ENCODE measurements at regions not wholly inside any gene's neighbourhood (a gene's known extent, or its start where the extent isn't known, plus 50 kb on each side); places are given as distances from the start of the nearest gene placed in this dataset.

DNA sequence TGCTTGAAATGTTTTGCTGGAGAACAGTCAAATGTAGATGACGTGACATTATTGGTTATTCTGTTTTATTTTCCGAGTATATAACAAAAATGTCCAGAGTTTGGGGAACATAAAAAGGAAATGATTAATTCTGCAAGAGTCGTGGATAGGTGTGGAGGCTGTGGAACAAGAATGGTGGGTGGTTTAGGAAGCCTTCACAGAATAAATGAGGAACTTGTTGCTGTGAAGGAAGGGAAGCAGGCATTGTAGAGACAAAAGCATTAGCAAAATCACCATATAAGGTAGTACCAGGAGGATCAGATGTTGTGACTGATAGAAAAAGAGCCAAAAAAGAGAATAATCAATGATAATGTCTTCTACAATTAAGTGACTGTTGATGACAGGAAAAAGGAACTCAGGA, 66.2 kb upstream of the CNTLN start:
- no peaks in the 10 kb centered on the region for H4K20me1 ChIP-seq (ENCODE audit: insufficient read depth, low read length)
- H3K27ac ChIP-seq (ENCODE audit: insufficient read depth, low read length): no peak overlapping the region
- WGBS, 2 experiments (ENCODE audit: extremely low coverage in 2 of 2, insufficient read length in 1 of 2): 83% methylated on average over 1 of the region's 3 CpGs; no CpG with 5 or more reads in 1 of the 2 experiments
- H2BK5ac ChIP-seq (ENCODE audit: low read depth, low read length, poor library complexity, severe bottlenecking): no peak overlapping the region
- TF ChIP-seq NFE2L2 (IDR thresholded peaks at IDR 0.05; ENCODE audit: low read depth, low read length) (no peak), USF2 (IDR thresholded peaks at IDR 0.05; ENCODE audit: low read depth, low read length) (no peak), SMC3 (IDR thresholded peaks at IDR 0.05; ENCODE audit: low read depth, low read length) (no peak), MXI1 (IDR thresholded peaks at IDR 0.05; ENCODE audit: borderline replicate concordance, low read depth, low read length) (no peak), BHLHE40 (IDR thresholded peaks at IDR 0.05; ENCODE audit: low read depth, low read length) (no peak), MAFK (IDR thresholded peaks at IDR 0.05; ENCODE audit: low read depth, low read length) (no peak), RCOR1 (IDR thresholded peaks at IDR 0.05; ENCODE audit: insufficient replicate concordance, low read length) (no peak), RAD21 (IDR thresholded peaks at IDR 0.05; ENCODE audit: low read length) (no peak), POLR2A (IDR thresholded peaks at IDR 0.05; ENCODE audit: low read depth, low read length) (no peak), MAZ (IDR thresholded peaks at IDR 0.05; ENCODE audit: borderline replicate concordance, low read depth, low read length) (no peak), CEBPB (IDR thresholded peaks at IDR 0.05; ENCODE audit: low read depth, low read length) (no peak), RFX5 (IDR thresholded peaks at IDR 0.05; ENCODE audit: low read depth, low read length) (no peak), CHD1 (IDR thresholded peaks at IDR 0.05; ENCODE audit: low read depth, low read length) (no peak), FOS (IDR thresholded peaks at IDR 0.05; ENCODE audit: low read depth, low read length) (no peak)
- TF ChIP-seq, protein P1, sequence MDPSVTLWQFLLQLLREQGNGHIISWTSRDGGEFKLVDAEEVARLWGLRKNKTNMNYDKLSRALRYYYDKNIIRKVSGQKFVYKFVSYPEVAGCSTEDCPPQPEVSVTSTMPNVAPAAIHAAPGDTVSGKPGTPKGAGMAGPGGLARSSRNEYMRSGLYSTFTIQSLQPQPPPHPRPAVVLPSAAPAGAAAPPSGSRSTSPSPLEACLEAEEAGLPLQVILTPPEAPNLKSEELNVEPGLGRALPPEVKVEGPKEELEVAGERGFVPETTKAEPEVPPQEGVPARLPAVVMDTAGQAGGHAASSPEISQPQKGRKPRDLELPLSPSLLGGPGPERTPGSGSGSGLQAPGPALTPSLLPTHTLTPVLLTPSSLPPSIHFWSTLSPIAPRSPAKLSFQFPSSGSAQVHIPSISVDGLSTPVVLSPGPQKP (IDR thresholded peaks at IDR 0.05; ENCODE audit: borderline replicate concordance, low read depth, low read length): no peak
- TF ChIP-seq, protein P2, sequence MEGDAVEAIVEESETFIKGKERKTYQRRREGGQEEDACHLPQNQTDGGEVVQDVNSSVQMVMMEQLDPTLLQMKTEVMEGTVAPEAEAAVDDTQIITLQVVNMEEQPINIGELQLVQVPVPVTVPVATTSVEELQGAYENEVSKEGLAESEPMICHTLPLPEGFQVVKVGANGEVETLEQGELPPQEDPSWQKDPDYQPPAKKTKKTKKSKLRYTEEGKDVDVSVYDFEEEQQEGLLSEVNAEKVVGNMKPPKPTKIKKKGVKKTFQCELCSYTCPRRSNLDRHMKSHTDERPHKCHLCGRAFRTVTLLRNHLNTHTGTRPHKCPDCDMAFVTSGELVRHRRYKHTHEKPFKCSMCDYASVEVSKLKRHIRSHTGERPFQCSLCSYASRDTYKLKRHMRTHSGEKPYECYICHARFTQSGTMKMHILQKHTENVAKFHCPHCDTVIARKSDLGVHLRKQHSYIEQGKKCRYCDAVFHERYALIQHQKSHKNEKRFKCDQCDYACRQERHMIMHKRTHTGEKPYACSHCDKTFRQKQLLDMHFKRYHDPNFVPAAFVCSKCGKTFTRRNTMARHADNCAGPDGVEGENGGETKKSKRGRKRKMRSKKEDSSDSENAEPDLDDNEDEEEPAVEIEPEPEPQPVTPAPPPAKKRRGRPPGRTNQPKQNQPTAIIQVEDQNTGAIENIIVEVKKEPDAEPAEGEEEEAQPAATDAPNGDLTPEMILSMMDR (conservative IDR thresholded peaks at IDR 0.05; ENCODE audit: low read depth, low read length): no peak
- no peak overlapping the region for H3K18ac ChIP-seq (ENCODE audit: low read depth, low read length)
- intact Hi-C loops (cut with micrococcal nuclease): loop anchor here (10.0 kb wide), 2 partner anchors 74 to 344 kb away; no protein-coding TSS in a partner anchor
- H3K4me1 ChIP-seq (ENCODE audit: control insufficient read depth, insufficient read depth, low read length): no peaks in the 10 kb centered on the region
- H3K23ac ChIP-seq (ENCODE audit: low read depth, low read length): no peak overlapping the region
- H3K56ac ChIP-seq (ENCODE audit: extremely low read depth, insufficient read depth, low read length): no peak overlapping the region
- no peak overlapping the region for H2BK20ac ChIP-seq (ENCODE audit: low read depth, low read length)
- H3K9me3 ChIP-seq (ENCODE audit: control insufficient read depth, insufficient read depth, low read length): no peaks in the 10 kb centered on the region
- H3K27me3 ChIP-seq (ENCODE audit: control insufficient read depth, insufficient read depth, low read length): no peaks in the 10 kb centered on the region
- H2BK15ac ChIP-seq (ENCODE audit: low read depth, low read length): no peak overlapping the region
- no peak overlapping the region for H4K5ac ChIP-seq (ENCODE audit: low read depth, low read length)
- no peaks in the 10 kb centered on the region for H3K36me3 ChIP-seq (ENCODE audit: control insufficient read depth, insufficient read depth, low read length)
- H3K79me1 ChIP-seq (ENCODE audit: low read depth in 1 of 2, low read length in 2 of 2): no peaks in the 10 kb centered on the region
- dilution Hi-C loops (cut with HindIII; ENCODE audit: low sequenced_read_pairs, unreplicated experiment): no loop called here
- H3K9ac ChIP-seq (ENCODE audit: low read depth, low read length): no peak overlapping the region
- no peak overlapping the region for H4K91ac ChIP-seq (ENCODE audit: insufficient read depth, low read depth, low read length)
- H3K9me1 ChIP-seq (ENCODE audit: insufficient read depth, low read length): no peaks in the 10 kb centered on the region
- ChIA-PET CTCF (no interaction called here), POLR2A (ENCODE audit: unreplicated experiment) (no interaction called here)
- H3K4ac ChIP-seq (ENCODE audit: low read depth, low read length): no peak overlapping the region
- H2AK5ac ChIP-seq (ENCODE audit: low read depth, low read length): no peak overlapping the region
- BruUV-seq (replicated peaks): no TSS peak
- ATAC-seq (ENCODE audit: low read depth) (no peak), DNase-seq (no peak)
- no peak overlapping the region for H2AFZ ChIP-seq (replicated peaks; ENCODE audit: low read length, poor library complexity)
- no peak overlapping the region for H3K4me3 ChIP-seq (ENCODE audit: insufficient read depth, low read depth, low read length)
- no peak overlapping the region for H3K4me2 ChIP-seq (ENCODE audit: low read depth, low read length)
- in situ Hi-C loops (cut with MboI; ENCODE audit: low sequenced_read_pairs): no loop called here
- H2AK9ac ChIP-seq (replicated peaks; ENCODE audit: low read depth, low read length, poor library complexity): no peak overlapping the region
- H3K14ac ChIP-seq (replicated peaks; ENCODE audit: low read depth, low read length): no peak overlapping the region
- H2BK120ac ChIP-seq (ENCODE audit: low read depth, low read length): no peak overlapping the region
- no peak overlapping the region for H4K8ac ChIP-seq (ENCODE audit: low read depth in 2 of 2, low read length in 2 of 2)

Measured in IMR-90 (cell line).